Ascending aorta (tissue), 2 donors: ENCODE measurements at regions not wholly inside any gene's neighbourhood (a gene's known extent, or its start where the extent isn't known, plus 50 kb on each side); places are given as distances from the start of the nearest gene placed in this dataset.

Experiments used
- DNase-seq, 2 donors: peaks; one replicate each; pipeline ENCODE4 v3.0.0-alpha.2; 2019; ENCODE audit warnings: low spot score in 2 of 2
- H3K27ac ChIP-seq, 2 donors: fragments of 200-600 bp; sonication (generic); one replicate each; pipeline ENCODE4 v1.5.1; 2016 to 2017; ENCODE audit warnings: mild to moderate bottlenecking in 1 of 2
- H3K27me3 ChIP-seq: fragments of 200-600 bp; sonication (generic); one replicate; pipeline ENCODE4 v1.5.1; 2017
- H3K36me3 ChIP-seq, 2 donors: fragments of 200-600 bp; sonication (generic); one replicate each; pipeline ENCODE4 v1.5.1; 2016
- H3K4me1 ChIP-seq, 2 donors: fragments of 200-600 bp; sonication (generic); one replicate each; pipeline ENCODE4 v1.5.1; 2016 to 2017; ENCODE audit warnings: mild to moderate bottlenecking in 1 of 2
- H3K4me3 ChIP-seq, 2 donors: fragments of 200-600 bp; sonication (generic); one replicate each; pipeline ENCODE4 v1.5.1; 2016 to 2017; ENCODE audit warnings: mild to moderate bottlenecking in 1 of 2
- H3K9me3 ChIP-seq, 2 donors: fragments of 200-600 bp; sonication (generic); one replicate each; pipeline ENCODE4 v1.5.1; 2016
- intact Hi-C: fragments of 100-400 bp; cut with DNase I; formaldehyde crosslinking; loops from one replicate; pipeline ENCODE4 v1.15.1; 2023
- TF ChIP-seq, protein P1 (sequence below), 3 experiments: fragments of 200-600 bp in 2 of 3; fragments of 450-650 bp in 1 of 3; sonication (generic) in 2 of 3; IDR thresholded peaks; one replicate each; pipeline ENCODE4 v1.5.1; 2016 to 2019; ENCODE audit warnings: antibody characterized with exemption in 3 of 3, mild to moderate bottlenecking in 1 of 3, moderate library complexity in 1 of 3

DNA sequence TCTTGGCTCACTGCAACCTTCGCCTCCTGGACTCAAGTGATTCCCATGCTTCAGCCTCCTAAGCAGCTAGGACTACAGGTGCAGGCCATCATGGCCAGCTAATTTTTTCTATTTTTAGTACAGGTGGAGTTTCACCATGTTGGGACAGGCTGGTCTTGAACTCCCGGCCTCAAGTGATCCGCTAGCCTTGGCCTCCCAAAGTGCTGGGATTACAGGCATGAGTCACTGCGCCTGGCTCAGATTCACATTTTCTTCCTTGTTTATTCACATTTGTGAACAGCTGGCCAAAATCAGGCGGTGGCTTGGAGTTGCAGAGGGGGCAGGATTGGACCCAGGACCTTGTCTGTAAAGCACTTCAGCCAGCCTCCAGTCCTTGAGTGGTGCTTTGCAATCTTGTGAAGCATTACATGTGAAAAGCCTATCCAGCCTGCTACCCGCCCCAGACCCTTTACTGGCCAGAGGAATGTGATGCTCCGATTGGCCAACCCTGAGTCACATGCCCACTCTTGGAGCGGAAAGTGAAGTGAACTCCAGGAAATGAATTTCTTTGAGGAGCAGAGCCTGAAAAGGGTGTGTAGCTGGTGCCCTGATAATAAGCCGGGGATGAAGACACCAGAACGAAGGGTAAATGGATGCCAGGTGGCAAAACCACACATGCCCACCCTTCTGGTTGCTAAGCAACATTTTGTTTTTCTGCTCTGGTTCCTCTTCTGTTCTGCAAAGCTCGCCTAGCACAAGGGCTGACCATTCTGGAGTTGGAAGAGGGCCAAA lies 62.6 kb upstream of the PTPRJ start:
- H3K27ac ChIP-seq = peak overlapping the region; percentile 75 to 79
- H3K4me3 ChIP-seq = peak overlapping the region in 1 of 2 donors; percentile 47

DNA sequence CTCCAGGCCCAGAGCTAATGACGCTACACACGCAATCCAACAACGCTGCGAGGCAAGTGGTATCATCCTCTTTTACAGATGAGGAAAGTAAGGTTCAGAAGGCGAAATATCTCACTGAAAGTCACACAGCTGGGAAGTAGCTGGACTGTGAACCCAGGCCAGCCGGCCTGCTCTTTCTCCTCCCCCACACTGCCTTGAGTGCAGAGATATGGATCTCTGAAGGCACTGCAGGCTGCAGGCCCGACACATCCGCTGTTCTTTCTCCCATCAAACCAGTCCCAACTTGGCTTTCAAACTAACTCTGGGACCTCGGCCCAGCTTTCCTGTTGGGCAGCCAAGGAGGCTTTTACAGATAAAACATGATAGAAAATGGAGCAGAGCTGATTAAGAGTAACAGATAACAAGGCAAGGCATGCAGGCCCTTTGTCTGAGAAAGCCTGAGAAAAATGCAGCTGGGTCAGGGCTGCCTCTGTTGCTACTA lies 64.0 kb upstream of the PTPRJ start:
- peaks cover 0 to 6% of the 10 kb centered on the region in 2 donors for H3K4me1 ChIP-seq
- H3K27me3 ChIP-seq = no peaks in the 10 kb centered on the region
- H3K36me3 ChIP-seq = no peaks in the 10 kb centered on the region
- TF ChIP-seq, protein P1, sequence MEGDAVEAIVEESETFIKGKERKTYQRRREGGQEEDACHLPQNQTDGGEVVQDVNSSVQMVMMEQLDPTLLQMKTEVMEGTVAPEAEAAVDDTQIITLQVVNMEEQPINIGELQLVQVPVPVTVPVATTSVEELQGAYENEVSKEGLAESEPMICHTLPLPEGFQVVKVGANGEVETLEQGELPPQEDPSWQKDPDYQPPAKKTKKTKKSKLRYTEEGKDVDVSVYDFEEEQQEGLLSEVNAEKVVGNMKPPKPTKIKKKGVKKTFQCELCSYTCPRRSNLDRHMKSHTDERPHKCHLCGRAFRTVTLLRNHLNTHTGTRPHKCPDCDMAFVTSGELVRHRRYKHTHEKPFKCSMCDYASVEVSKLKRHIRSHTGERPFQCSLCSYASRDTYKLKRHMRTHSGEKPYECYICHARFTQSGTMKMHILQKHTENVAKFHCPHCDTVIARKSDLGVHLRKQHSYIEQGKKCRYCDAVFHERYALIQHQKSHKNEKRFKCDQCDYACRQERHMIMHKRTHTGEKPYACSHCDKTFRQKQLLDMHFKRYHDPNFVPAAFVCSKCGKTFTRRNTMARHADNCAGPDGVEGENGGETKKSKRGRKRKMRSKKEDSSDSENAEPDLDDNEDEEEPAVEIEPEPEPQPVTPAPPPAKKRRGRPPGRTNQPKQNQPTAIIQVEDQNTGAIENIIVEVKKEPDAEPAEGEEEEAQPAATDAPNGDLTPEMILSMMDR (IDR thresholded peaks at IDR 0.05) = no peak
- no peak overlapping the region for H3K4me3 ChIP-seq
- intact Hi-C loops = no loop called here
- peak overlapping the region; percentile 39 to 79 for H3K27ac ChIP-seq
- no peak for DNase-seq
- H3K9me3 ChIP-seq = no peaks in the 10 kb centered on the region

More for the DNA sequence above, 62.6 kb upstream of the PTPRJ start:
- Histone ChIP-seq H3K27me3 (no peaks in the 10 kb centered on the region), H3K4me1 (peaks cover 0 to 6% of the 10 kb centered on the region in 2 donors), H3K36me3 (no peaks in the 10 kb centered on the region), H3K9me3 (no peaks in the 10 kb centered on the region)
- TF ChIP-seq, protein P1 (IDR thresholded peaks at IDR 0.05) = no peak
- intact Hi-C loops = no loop called here
- peak; percentile 73 to 94 for DNase-seq

DNA sequence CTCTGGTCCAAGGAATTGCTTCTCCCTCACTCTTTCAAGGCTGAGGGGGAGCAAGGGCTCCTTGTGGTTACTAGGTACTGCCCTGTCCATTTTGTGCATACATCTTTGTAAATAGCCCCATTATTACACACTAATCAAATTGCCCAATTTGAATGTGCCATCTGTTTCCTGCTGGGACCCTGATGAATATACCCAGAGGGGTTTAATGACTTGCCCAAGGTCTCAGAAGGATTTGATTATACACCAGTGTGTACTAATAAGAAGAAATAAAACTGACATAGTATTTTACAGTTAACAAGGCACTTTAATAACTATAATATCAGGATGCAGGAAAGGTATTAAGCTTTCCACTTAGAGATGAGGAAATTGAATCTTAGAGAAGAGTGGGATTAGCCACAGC lies 64.6 kb upstream of the PTPRJ start:
- no peaks in the 10 kb centered on the region for H3K36me3 ChIP-seq
- TF ChIP-seq, protein P1 (IDR thresholded peaks at IDR 0.05) = no peak
- DNase-seq = no peak
- peaks cover 0 to 6% of the 10 kb centered on the region in 2 donors for H3K4me1 ChIP-seq
- intact Hi-C loops = no loop called here
- no peak overlapping the region for H3K27ac ChIP-seq
- H3K4me3 ChIP-seq = no peak overlapping the region
- no peaks in the 10 kb centered on the region for H3K9me3 ChIP-seq
- H3K27me3 ChIP-seq = no peaks in the 10 kb centered on the region

DNA sequence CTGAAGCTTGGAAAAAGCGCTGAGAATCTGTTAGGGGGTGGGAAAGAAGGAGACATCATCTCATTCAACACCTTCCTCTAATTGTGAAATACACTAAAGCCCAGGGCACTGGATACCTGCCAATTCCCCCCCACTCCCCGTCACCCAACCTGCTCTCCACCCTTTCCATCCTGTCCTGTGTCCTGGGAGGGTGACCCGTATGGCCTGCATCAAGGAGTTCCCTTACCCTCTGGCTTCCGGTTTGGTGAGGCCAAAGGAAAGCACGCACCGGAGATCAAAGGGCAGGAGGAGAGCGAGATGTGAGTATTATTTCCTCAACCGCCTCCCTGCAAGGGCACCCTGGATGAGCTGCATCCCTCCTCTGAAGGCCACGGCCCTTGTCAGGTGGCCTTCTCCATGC lies 65.0 kb upstream of the PTPRJ start:
- Histone ChIP-seq H3K9me3 (no peaks in the 10 kb centered on the region), H3K4me1 (peaks cover 0 to 6% of the 10 kb centered on the region in 2 donors), H3K4me3 (no peak overlapping the region), H3K27ac (no peak overlapping the region), H3K27me3 (no peaks in the 10 kb centered on the region), H3K36me3 (no peaks in the 10 kb centered on the region)
- DNase-seq = peak in 1 of 2 donors; percentile 52
- intact Hi-C loops = no loop called here
- TF ChIP-seq, protein P1 (IDR thresholded peaks at IDR 0.05) = no peak

DNA sequence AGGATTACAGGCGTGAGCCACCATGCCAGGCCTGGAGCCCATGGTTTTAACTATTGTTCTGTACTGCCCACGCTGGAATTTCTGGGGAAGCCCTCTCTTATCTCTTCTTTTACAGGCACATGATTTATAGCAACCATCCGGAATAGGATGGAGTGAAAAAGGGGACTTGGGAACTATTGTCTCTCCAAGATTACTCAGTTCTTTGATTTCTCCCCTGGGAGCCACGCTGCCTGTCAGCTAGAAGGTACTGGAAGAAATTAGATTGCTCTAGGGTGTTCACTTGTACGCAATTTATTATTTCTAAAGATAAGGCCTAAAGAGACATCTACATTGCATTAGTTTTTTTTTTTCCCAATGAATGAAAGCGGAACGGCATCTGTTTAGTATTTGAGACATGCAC lies 65.6 kb upstream of the PTPRJ start:
- Histone ChIP-seq H3K9me3 (no peaks in the 10 kb centered on the region), H3K4me3 (no peak overlapping the region), H3K27ac (no peak overlapping the region), H3K27me3 (no peaks in the 10 kb centered on the region), H3K36me3 (no peaks in the 10 kb centered on the region), H3K4me1 (peaks cover 0 to 6% of the 10 kb centered on the region in 2 donors)
- intact Hi-C loops = no loop called here
- TF ChIP-seq, protein P1 (IDR thresholded peaks at IDR 0.05) = no peak
- DNase-seq = no peak
